Stimulated activated CD4-positive, alpha-beta T cell treated with anti-CD3 and anti-CD28 coated beads, TNF-alpha, amount 100 ng/mL, for 1 hour (primary cell): ENCODE measurements at regions not wholly inside any gene's neighbourhood (a gene's known extent, or its start where the extent isn't known, plus 50 kb on each side); places are given as distances from the start of the nearest gene placed in this dataset.
"Not testable (repeated sequence)": the region's sequence is repeated elsewhere in the genome, so short reads cannot be mapped to it uniquely, and the experiment has no call there.

ENCODE experiments used
- DNase-seq, 3 donors: peaks; one replicate each; pipeline ENCODE4 v3.0.0-alpha.2; 2020; ENCODE audit warnings: low read depth in 3 of 3, low spot score in 1 of 3

GRCh38 chr11:81332276-81332675 is 1401.4 kb downstream of the FAM181B start:
- DNase-seq, result no peak

DNA sequence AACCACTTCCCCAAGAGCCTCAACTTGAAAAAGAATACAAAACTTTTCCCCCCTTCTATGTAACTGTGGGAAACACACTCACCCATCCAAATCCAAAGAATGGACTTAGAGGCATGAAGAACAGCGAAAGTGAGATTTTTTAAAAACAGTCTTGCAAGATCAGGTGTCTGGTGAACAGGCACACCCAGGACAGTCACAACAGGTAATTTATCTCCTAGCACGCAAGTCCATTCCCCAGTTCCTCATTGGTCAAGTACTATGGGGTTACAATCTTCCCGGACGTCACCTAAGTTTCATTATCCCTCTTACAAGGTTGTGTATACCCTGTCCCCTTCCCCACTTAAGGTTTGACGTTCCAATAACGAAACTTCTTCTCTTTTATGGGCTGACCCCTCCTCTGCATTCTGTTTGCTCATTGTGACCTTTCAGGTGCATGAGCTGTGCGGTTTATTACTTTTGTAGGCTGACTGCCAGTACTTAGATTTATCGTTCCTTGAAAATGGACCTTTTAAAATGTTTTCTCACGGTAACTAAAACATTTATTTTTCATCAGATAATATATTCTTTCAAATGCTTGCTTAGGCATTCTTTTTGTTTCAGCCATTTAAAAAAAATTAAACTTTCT is 1401.9 kb downstream of the FAM181B start:
- no peak for DNase-seq

GRCh38 chr11:81331088-81331487 is 1402.6 kb downstream of the FAM181B start:
- no peak for DNase-seq

DNA sequence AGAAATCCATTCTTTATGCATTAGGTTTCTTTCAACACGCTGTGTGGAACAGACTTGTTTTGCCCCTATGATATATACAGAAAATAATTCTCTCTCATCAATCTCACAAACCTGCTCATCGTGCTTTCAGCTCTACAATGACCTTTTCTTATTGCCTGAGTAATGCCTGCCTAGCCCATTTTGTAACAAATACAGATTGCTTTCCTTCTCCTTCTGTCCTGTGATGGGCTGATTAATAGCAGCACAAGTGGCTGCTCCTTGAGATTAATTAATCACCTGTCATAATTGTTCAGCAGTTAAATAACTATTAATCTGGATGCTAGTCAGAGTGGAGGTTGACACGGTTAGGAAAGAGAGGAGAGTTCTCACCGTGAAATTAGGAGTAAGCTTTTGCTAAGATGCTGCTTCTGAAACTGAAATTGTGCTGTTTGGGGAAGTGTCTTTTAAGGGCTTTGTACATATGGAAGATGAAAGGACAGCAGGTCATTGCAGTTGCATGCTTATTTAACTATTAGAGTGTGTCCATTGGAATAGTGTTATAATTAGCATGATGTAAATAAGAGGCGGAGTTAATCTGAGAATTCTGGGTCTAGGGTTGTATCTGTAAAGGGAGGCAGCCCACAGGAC is 1430.5 kb downstream of the FAM181B start:
- no peak for DNase-seq

GRCh38 chr11:81301166-81301830 is 1432.4 kb downstream of the FAM181B start:
- no peak for DNase-seq

DNA sequence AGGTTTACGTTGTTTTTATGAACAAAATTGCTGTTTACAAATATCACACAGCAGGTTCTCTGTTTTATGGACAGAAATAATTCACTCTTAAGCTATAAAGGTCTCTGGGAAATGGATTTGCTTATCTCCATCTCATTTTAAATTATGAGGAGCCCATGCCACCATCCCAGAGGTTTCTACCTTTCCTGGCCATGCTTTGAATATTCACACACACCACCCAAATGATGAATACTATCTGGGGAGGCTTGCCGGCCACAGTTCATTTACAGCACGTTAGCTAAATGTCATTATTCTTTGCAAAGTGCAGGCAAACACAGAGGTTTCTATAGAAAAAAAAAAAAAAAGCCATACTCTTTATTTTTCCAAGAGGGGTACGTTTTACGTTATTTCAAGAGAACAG is 1446.7 kb downstream of the FAM181B start:
- no peak for DNase-seq

DNA sequence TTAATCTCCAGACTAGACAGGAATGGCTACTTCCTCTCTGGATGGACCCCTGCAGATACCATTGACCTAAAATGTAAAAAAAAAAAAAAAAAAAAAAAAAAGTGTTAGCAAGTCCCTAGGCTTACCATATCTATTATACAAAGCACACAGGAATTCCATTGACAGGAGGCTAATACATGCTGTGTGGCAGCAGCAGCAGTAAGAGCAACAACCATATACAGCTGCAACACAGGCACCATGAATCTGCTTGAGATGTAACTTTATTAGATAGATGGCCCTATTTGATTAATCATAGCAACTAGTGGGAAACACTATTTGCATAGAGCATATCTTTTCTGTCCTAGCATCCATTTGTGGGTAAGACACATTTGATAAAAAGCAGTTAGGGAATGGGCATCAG is 1447.1 kb downstream of the FAM181B start:
- no peak for DNase-seq

- DNase-seq, result not testable (repeated sequence)
These were observed 1453.4 kb downstream of the FAM181B start for GRCh38 chr11:81280228-81280627.

- DNase-seq, result no peak
These were observed 1454.7 kb downstream of the FAM181B start for GRCh38 chr11:81278991-81279390.

GRCh38 chr11:81270686-81271085 is 1463.0 kb downstream of the FAM181B start:
- no peak for DNase-seq

DNA sequence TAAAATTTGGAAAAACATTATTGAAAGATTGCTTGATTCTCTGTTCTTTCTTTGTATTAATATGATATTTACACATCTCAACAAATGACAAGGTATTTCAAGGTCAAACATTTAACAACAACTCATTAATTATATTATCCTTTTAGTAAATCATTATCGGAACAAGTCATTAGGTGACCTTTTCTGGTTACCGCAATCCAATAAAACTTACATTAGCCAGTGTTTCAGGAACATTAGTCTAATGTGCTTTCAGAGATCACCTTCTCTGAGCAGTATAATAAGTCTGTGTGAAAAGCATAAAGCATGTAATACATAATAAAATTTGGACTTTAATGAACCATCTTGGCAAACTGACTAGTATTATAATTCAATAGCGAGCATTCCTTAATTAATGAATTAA is 1466.4 kb downstream of the FAM181B start:
- no peak for DNase-seq

GRCh38 chr11:81259471-81259870 is 1474.2 kb downstream of the FAM181B start:
- DNase-seq, result no peak

- no peak for DNase-seq
These were observed 1477.8 kb downstream of the FAM181B start for GRCh38 chr11:81255895-81256294.

GRCh38 chr11:81253244-81253643 is 1480.4 kb downstream of the FAM181B start:
- DNase-seq, result no peak

- no peak for DNase-seq
These were observed 1486.7 kb downstream of the FAM181B start for GRCh38 chr11:81246941-81247340.

DNA sequence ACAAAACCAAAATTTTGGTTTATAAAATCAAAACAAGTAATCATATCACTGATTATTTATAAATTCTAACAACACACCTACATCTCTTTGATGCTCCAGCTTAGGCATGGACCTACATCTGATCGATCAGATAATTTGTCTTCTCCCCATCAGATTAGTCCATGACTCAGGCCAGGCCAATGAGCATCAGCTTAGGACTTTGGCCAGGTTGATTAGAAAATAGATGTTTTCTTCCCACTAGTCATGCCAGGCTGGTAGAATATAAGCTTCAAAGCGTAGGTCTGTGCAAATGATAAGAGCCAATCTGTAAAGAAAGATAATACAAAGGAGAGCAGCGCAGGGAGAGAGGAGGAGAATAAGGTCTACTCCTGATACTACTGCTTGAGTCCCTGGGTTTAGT is 1487.9 kb downstream of the FAM181B start:
- DNase-seq, result no peak

GRCh38 chr11:81241672-81242275 is 1491.9 kb downstream of the FAM181B start:
- DNase-seq, result no peak

DNA sequence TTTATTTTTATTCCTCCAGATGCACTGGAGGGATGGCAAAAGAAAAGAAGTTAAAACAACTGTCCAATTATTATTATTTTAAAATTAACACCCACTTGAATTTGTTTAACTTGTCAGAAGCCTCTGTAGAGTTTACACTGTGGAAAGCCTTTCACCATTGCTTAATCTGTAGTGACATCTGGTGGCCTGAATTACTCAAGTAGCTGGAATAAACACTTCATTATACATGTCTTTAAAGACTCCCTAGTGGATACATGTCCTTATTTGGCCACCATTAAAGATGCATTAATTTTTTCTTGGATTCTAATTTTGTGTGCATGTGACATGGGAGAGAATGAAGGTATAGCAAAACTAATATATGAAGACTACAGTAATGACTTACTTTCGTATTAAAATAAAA is 1496.5 kb downstream of the FAM181B start:
- DNase-seq, result no peak

DNA sequence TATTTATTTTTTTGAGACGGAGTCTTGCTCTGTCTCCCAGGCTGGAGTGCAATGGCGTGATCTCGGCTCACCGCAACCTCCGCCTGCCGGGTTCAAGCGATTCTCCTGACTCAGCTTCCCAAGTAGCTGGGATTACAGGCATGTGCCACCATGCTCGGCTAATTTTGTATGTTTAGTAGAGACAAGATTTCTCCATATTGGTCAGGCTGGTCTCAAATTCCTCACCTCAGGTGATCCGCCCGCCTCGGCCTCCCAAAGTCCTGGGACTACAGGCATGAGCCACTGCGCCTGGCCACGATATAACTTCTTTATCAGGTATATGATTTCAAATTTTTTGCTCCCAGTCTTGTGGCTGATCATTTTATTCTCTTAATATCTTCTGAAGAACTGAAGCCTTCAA is 1506.3 kb downstream of the FAM181B start:
- DNase-seq, result not testable (repeated sequence)

- DNase-seq, result no peak
These were observed 1509.3 kb downstream of the FAM181B start for GRCh38 chr11:81224396-81224795.

- DNase-seq, result no peak
These were observed 1511.2 kb downstream of the FAM181B start for GRCh38 chr11:81222491-81222890.
